Upper lobe of left lung (tissue), 6 donors: ENCODE measurements at regions not wholly inside any gene's neighbourhood (a gene's known extent, or its start where the extent isn't known, plus 50 kb on each side); places are given as distances from the start of the nearest gene placed in this dataset.

Experiments
- ATAC-seq, 2 donors: fragments of 200-7000 bp; cut with Tn5 transposase; one replicate each; pipeline ENCODE4 v1.9.1; 2022; ENCODE audit warnings: mild to moderate bottlenecking in 2 of 2, moderate library complexity in 2 of 2; ENCODE audit not compliant: low FRiP score in 2 of 2
- DNase-seq, 2 donors: peaks; one replicate each; pipeline ENCODE4 v3.0.0-alpha.2; 2019 to 2020
- H3K27ac ChIP-seq, 4 donors: fragments of 200-600 bp; sonication (generic); one replicate each; pipeline ENCODE4 v1.5.1; 2016 to 2019
- H3K27me3 ChIP-seq, 4 donors: fragments of 200-600 bp; sonication (generic); one replicate each; pipeline ENCODE4 v1.5.1; 2017 to 2019
- H3K36me3 ChIP-seq, 4 donors: fragments of 200-600 bp; sonication (generic); one replicate each; pipeline ENCODE4 v1.5.1; 2016 to 2019
- H3K4me1 ChIP-seq, 4 donors: fragments of 200-600 bp; sonication (generic); one replicate each; pipeline ENCODE4 v1.5.1; 2018 to 2019
- H3K4me3 ChIP-seq, 4 donors: fragments of 200-600 bp; sonication (generic); one replicate each; pipeline ENCODE4 v1.5.1; 2017 to 2019; ENCODE audit warnings: mild to moderate bottlenecking in 2 of 4, moderate library complexity in 1 of 4
- H3K9me3 ChIP-seq, 4 donors: fragments of 200-600 bp; sonication (generic); one replicate each; pipeline ENCODE4 v1.5.1; 2018 to 2019
- EP300 ChIP-seq, 4 donors: sonication (generic); formaldehyde crosslinking; IDR thresholded peaks; one replicate each; pipeline ENCODE4 v1.5.1; 2017; ENCODE audit warnings: antibody characterized with exemption in 4 of 4, control low read depth in 2 of 4
- POLR2A ChIP-seq, 4 donors: fragments of 450-650 bp; IDR thresholded peaks; one replicate each; pipeline ENCODE4 v1.5.1; 2016 to 2017; ENCODE audit warnings: antibody characterized with exemption in 4 of 4, mild to moderate bottlenecking in 2 of 4
- POLR2AphosphoS5 ChIP-seq, 2 donors: sonication (generic); formaldehyde crosslinking; IDR thresholded peaks; one replicate each; pipeline ENCODE4 v1.5.1; 2017; ENCODE audit warnings: antibody characterized with exemption in 2 of 2
- WGBS, 2 donors: methylation state at CpG; one replicate each; pipeline ENCODE4 v1.1.5; 2017 to 2018; 5-methylcytosine and 5-hydroxymethylcytosine counted together
- TF ChIP-seq, protein P1 (sequence below), 6 experiments: fragments of 450-650 bp in 4 of 6; fragments of 200-600 bp in 2 of 6; sonication (generic) in 2 of 6; IDR thresholded peaks; one replicate each; pipeline ENCODE4 v1.5.1; 2016 to 2019; ENCODE audit warnings: antibody characterized with exemption in 6 of 6
- donor health status: DM: no; HTN: no; CAD: no; lungs with moderate emphysema.
- donor health status: DM: no; HTN: yes; CAD: no; lungs with severe emphysema.

DNA sequence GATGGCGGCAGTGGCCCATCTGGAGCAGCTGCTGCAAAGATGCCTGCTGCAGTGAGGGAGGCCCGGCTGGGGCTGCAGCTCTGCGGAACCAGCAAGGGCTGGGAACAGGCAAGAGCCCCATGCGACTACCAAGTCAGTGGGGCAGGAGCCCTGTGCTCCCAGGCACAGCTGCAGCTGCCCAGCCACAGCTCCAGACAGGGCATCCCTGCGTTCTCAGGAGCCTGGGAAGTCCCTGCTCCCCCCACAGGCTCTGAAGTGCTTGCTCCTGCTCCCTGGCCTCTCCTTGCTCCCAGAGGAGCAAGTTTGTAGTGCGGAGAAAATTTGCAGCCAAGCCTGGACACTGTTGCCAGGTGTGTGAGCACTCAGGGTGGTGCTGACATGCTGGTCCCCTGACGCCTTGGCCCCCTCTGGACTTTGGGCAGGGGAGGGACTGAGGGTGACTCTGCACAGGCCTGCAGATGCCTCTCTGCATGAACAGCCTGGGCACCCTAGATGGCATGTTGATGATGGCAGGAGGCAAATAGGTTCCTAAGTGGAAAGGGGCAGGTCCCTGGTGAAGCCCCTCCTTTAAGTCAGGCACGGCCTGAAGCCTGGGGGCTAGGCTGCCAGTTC lies 105.6 kb downstream of the LYZL1 start:
- Histone ChIP-seq H3K9me3 (no peaks in the 10 kb centered on the region), H3K27ac (no peak overlapping the region), H3K4me1 (no peaks in the 10 kb centered on the region), H3K4me3 (no peak overlapping the region), H3K27me3 (no peaks in the 10 kb centered on the region), H3K36me3 (no peaks in the 10 kb centered on the region)
- WGBS, 2 donors: 80 to 83% methylated on average over 3 to 8 of the region's 8 CpGs
- DNase-seq: peak in 1 of 2 donors; percentile 50
- no peak for ATAC-seq
- no peak for TF ChIP-seq POLR2A (IDR thresholded peaks at IDR 0.05)
- TF ChIP-seq, protein P1, sequence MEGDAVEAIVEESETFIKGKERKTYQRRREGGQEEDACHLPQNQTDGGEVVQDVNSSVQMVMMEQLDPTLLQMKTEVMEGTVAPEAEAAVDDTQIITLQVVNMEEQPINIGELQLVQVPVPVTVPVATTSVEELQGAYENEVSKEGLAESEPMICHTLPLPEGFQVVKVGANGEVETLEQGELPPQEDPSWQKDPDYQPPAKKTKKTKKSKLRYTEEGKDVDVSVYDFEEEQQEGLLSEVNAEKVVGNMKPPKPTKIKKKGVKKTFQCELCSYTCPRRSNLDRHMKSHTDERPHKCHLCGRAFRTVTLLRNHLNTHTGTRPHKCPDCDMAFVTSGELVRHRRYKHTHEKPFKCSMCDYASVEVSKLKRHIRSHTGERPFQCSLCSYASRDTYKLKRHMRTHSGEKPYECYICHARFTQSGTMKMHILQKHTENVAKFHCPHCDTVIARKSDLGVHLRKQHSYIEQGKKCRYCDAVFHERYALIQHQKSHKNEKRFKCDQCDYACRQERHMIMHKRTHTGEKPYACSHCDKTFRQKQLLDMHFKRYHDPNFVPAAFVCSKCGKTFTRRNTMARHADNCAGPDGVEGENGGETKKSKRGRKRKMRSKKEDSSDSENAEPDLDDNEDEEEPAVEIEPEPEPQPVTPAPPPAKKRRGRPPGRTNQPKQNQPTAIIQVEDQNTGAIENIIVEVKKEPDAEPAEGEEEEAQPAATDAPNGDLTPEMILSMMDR (IDR thresholded peaks at IDR 0.05): no peak
- no peak for TF ChIP-seq POLR2AphosphoS5 (IDR thresholded peaks at IDR 0.05)
- TF ChIP-seq EP300 (IDR thresholded peaks at IDR 0.05): no peak

DNA sequence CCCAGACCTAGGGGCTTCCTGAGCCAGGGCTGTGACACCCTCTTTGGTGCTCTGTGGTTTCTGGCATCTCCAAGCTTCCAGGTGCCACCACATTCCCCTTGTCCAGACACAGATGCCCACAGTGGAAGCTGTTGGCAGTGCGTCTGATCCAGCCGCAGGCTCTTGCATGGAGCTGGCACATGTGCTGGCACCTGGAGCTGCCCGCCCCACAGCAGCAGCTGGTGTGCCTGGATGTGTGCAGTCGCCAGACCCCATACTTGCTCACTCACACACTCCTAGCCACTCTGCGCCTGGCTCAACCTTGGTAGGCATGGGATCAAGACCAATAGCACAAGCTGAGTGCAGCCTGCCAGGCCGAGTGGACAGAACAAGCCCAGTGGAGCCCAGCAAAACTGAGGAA lies 106.5 kb downstream of the LYZL1 start:
- no peaks in the 10 kb centered on the region for H3K4me1 ChIP-seq
- H3K27me3 ChIP-seq: no peaks in the 10 kb centered on the region
- no peaks in the 10 kb centered on the region for H3K9me3 ChIP-seq
- H3K27ac ChIP-seq: no peak overlapping the region
- TF ChIP-seq EP300 (IDR thresholded peaks at IDR 0.05) (no peak), POLR2AphosphoS5 (IDR thresholded peaks at IDR 0.05) (no peak), POLR2A (IDR thresholded peaks at IDR 0.05) (no peak)
- TF ChIP-seq, protein P1 (IDR thresholded peaks at IDR 0.05): no peak
- no peaks in the 10 kb centered on the region for H3K36me3 ChIP-seq
- ATAC-seq: no peak
- H3K4me3 ChIP-seq: no peak overlapping the region
- 87 to 93% methylated on average over 4 to 5 of the region's 6 CpGs for WGBS, 2 donors
- peak in 1 of 2 donors; percentile 40 for DNase-seq

DNA sequence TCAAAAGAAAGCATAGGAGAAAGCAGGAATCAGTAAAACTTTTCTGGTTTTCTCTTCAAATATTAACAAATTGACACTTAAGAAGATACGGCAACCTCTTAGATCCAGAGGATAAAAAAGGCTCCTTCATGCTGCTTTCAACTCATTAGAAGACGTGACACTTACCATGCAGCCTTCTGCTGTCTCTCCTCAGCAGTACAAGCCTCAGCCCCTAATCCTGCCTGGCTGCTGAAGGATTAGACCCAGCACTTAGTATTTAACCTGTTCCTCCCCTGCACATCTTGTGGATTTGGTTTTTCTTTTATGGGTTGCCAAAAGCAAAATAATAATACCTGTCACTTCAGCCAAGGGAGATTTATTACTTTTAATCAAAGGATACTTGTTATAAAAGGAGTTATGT lies 108.4 kb downstream of the LYZL1 start:
- Histone ChIP-seq H3K27me3 (no peaks in the 10 kb centered on the region), H3K4me1 (no peaks in the 10 kb centered on the region), H3K27ac (no peak overlapping the region), H3K9me3 (no peaks in the 10 kb centered on the region), H3K36me3 (no peaks in the 10 kb centered on the region), H3K4me3 (no peak overlapping the region)
- ATAC-seq (no peak), DNase-seq (no peak)
- no peak for TF ChIP-seq POLR2AphosphoS5 (IDR thresholded peaks at IDR 0.05)
- no peak for TF ChIP-seq POLR2A (IDR thresholded peaks at IDR 0.05)
- TF ChIP-seq, protein P1 (IDR thresholded peaks at IDR 0.05): no peak
- no peak for TF ChIP-seq EP300 (IDR thresholded peaks at IDR 0.05)
- 91 to 94% methylated on average over 2 of the region's 2 CpGs for WGBS, 2 donors

DNA sequence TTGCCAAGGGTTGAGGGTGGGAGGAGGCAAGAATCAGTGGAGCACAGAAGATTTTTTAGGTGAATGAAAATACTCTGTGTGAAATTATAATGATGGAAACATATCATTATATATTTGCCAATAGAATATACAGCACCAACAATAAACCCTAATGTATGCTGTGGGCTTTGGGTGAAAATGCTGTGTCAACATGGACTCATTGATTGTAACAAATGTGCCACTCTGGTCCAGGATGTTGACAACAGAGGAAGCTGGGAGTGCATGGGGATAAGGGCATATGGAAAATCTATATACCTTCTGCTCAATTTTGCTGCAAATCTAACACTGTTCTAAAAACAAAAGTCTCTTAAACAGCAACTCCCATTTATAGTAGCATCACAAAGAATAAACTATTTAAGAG lies 114.3 kb downstream of the LYZL1 start:
- Histone ChIP-seq H3K27me3 (no peaks in the 10 kb centered on the region), H3K36me3 (no peaks in the 10 kb centered on the region), H3K4me1 (no peaks in the 10 kb centered on the region), H3K27ac (no peak overlapping the region), H3K9me3 (no peaks in the 10 kb centered on the region), H3K4me3 (no peak overlapping the region)
- DNase-seq (no peak), ATAC-seq (no peak)
- TF ChIP-seq, protein P1 (IDR thresholded peaks at IDR 0.05): no peak

DNA sequence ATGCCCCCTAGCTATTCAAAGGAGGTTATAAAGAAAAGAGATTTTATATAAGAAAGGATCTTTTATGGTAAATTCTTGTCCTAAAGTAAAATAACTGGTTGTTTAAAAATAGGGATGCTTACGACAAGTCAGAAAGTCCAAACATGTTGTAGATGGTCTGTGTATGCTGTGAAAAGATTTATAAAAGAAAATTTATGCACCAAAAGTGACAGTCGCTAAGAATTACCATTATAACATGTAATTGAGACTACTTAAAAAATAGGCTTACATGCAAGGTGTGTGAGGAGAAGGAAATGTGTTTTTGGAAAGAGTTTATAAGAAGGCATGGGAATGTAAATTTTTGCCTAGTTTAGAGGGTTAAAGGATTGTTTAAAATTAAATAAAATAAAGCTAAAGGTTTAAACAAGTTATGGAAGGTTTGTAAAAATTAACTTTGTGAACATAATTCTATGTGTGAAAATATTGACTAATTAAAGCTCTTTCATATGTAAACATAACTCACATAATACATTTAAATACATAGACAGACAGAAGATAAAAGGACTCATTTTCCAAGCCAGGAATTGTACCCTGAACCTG lies 118.5 kb downstream of the LYZL1 start:
- TF ChIP-seq, protein P1 (IDR thresholded peaks at IDR 0.05): no peak
- TF ChIP-seq POLR2A (IDR thresholded peaks at IDR 0.05): no peak
- TF ChIP-seq EP300 (IDR thresholded peaks at IDR 0.05): no peak
- no peak for TF ChIP-seq POLR2AphosphoS5 (IDR thresholded peaks at IDR 0.05)
- ATAC-seq: no peak

More for the DNA sequence above, 118.5 kb downstream of the LYZL1 start:
- Histone ChIP-seq H3K4me3 (no peak overlapping the region), H3K27ac (no peak overlapping the region), H3K9me3 (no peaks in the 10 kb centered on the region), H3K36me3 (no peaks in the 10 kb centered on the region), H3K27me3 (no peaks in the 10 kb centered on the region), H3K4me1 (peaks cover 2 to 31% (median 9%) of the 10 kb centered on the region in 4 donors)
- no peak for DNase-seq
- 96 to 98% methylated on average over 2 of the region's 2 CpGs for WGBS, 2 donors
